ENCODE measurements at regions not wholly inside any gene's neighbourhood (a gene's known extent, or its start where the extent isn't known, plus 50 kb on each side); places are given as distances from the start of the nearest gene placed in this dataset.

GRCh38 chr13:107450931-107451330 lies 764.4 kb downstream of the LIG4 start:
- H3K9me3 ChIP-seq: no peaks in the 10 kb centered on the region; the same call in 1 of the 2 replicates
- H3K27me3 ChIP-seq (ENCODE audit: low read depth): no peaks in the 10 kb centered on the region
- no peak for DNase-seq (ENCODE audit: low spot score in 2 of 2)
- in situ Hi-C loops (cut with MboI; ENCODE audit: low sequenced_read_pairs): no loop called here
- H3K4me3 ChIP-seq: no peak overlapping the region
- no peaks in the 10 kb centered on the region for H3K36me3 ChIP-seq (replicated peaks)
- no peaks in the 10 kb centered on the region for H3K4me1 ChIP-seq

GRCh38 chr13:107450431-107450830 lies 764.9 kb downstream of the LIG4 start:
- no peaks in the 10 kb centered on the region for H3K27me3 ChIP-seq (ENCODE audit: low read depth)
- no peaks in the 10 kb centered on the region; the same call in 1 of the 2 replicates for H3K9me3 ChIP-seq
- H3K4me3 ChIP-seq: no peak overlapping the region
- DNase-seq (ENCODE audit: low spot score in 2 of 2): no peak
- H3K36me3 ChIP-seq (replicated peaks): no peaks in the 10 kb centered on the region
- in situ Hi-C loops (cut with MboI; ENCODE audit: low sequenced_read_pairs): no loop called here
- H3K4me1 ChIP-seq: no peaks in the 10 kb centered on the region

- Histone ChIP-seq H3K9me3 (no peaks in the 10 kb centered on the region; the same call in 1 of the 2 replicates), H3K4me3 (no peak overlapping the region), H3K36me3 (replicated peaks) (no peaks in the 10 kb centered on the region), H3K4me1 (no peaks in the 10 kb centered on the region), H3K27me3 (ENCODE audit: low read depth) (no peaks in the 10 kb centered on the region)
- in situ Hi-C loops (cut with MboI; ENCODE audit: low sequenced_read_pairs): no loop called here
- no peak for DNase-seq (ENCODE audit: low spot score in 2 of 2)
These were observed 767.7 kb downstream of the LIG4 start for GRCh38 chr13:107447591-107447990.

- DNase-seq (ENCODE audit: low spot score in 2 of 2): no peak
- Histone ChIP-seq H3K27me3 (ENCODE audit: low read depth) (no peaks in the 10 kb centered on the region), H3K4me1 (no peaks in the 10 kb centered on the region), H3K4me3 (no peak overlapping the region), H3K9me3 (no peaks in the 10 kb centered on the region), H3K36me3 (replicated peaks) (no peaks in the 10 kb centered on the region)
- in situ Hi-C loops (cut with MboI; ENCODE audit: low sequenced_read_pairs): no loop called here
These were observed 774.1 kb downstream of the LIG4 start for GRCh38 chr13:107441279-107441678.

- no peaks in the 10 kb centered on the region for H3K9me3 ChIP-seq
- no peak overlapping the region for H3K4me3 ChIP-seq
- no peaks in the 10 kb centered on the region for H3K27me3 ChIP-seq (ENCODE audit: low read depth)
- in situ Hi-C loops (cut with MboI; ENCODE audit: low sequenced_read_pairs): no loop called here
- H3K4me1 ChIP-seq: no peaks in the 10 kb centered on the region
- no peaks in the 10 kb centered on the region for H3K36me3 ChIP-seq (replicated peaks)
- DNase-seq (ENCODE audit: low spot score in 2 of 2): no peak
These were observed 777.1 kb downstream of the LIG4 start for GRCh38 chr13:107438251-107438650.

GRCh38 chr13:107434347-107434746 lies 781.0 kb downstream of the LIG4 start:
- Histone ChIP-seq H3K9me3 (no peaks in the 10 kb centered on the region), H3K4me3 (no peak overlapping the region), H3K36me3 (replicated peaks) (no peaks in the 10 kb centered on the region), H3K27me3 (ENCODE audit: low read depth) (no peaks in the 10 kb centered on the region), H3K4me1 (no peaks in the 10 kb centered on the region)
- no peak for DNase-seq (ENCODE audit: low spot score in 2 of 2)
- in situ Hi-C loops (cut with MboI; ENCODE audit: low sequenced_read_pairs): no loop called here

GRCh38 chr13:107427536-107427935 lies 787.8 kb downstream of the LIG4 start:
- H3K27me3 ChIP-seq (ENCODE audit: low read depth): no peaks in the 10 kb centered on the region
- no peaks in the 10 kb centered on the region for H3K36me3 ChIP-seq (replicated peaks)
- H3K4me3 ChIP-seq: no peak overlapping the region
- H3K4me1 ChIP-seq: no peaks in the 10 kb centered on the region
- in situ Hi-C loops (cut with MboI; ENCODE audit: low sequenced_read_pairs): no loop called here
- no peaks in the 10 kb centered on the region for H3K9me3 ChIP-seq
- DNase-seq (ENCODE audit: low spot score in 2 of 2): no peak

GRCh38 chr13:107422421-107422820 lies 792.9 kb downstream of the LIG4 start:
- Histone ChIP-seq H3K9me3 (no peaks in the 10 kb centered on the region), H3K4me1 (no peaks in the 10 kb centered on the region), H3K27me3 (ENCODE audit: low read depth) (no peaks in the 10 kb centered on the region), H3K36me3 (replicated peaks) (no peaks in the 10 kb centered on the region), H3K4me3 (no peak overlapping the region)
- in situ Hi-C loops (cut with MboI; ENCODE audit: low sequenced_read_pairs): no loop called here
- no peak for DNase-seq (ENCODE audit: low spot score in 2 of 2)

- no peaks in the 10 kb centered on the region for H3K27me3 ChIP-seq (ENCODE audit: low read depth)
- no peak for DNase-seq (ENCODE audit: low spot score in 2 of 2)
- no peak overlapping the region for H3K4me3 ChIP-seq
- no peaks in the 10 kb centered on the region for H3K4me1 ChIP-seq
- in situ Hi-C loops (cut with MboI; ENCODE audit: low sequenced_read_pairs): no loop called here
- no peaks in the 10 kb centered on the region for H3K9me3 ChIP-seq
- H3K36me3 ChIP-seq (replicated peaks): no peaks in the 10 kb centered on the region
These were observed 793.4 kb downstream of the LIG4 start for GRCh38 chr13:107421951-107422350.

- DNase-seq (ENCODE audit: low spot score in 2 of 2): no peak
- Histone ChIP-seq H3K27me3 (ENCODE audit: low read depth) (no peaks in the 10 kb centered on the region), H3K36me3 (replicated peaks) (no peaks in the 10 kb centered on the region), H3K4me1 (no peaks in the 10 kb centered on the region), H3K9me3 (no peaks in the 10 kb centered on the region), H3K4me3 (no peak overlapping the region)
- in situ Hi-C loops (cut with MboI; ENCODE audit: low sequenced_read_pairs): no loop called here
These were observed 794.3 kb downstream of the LIG4 start for GRCh38 chr13:107421028-107421427.

GRCh38 chr13:107413005-107413404 lies 802.3 kb downstream of the LIG4 start:
- Histone ChIP-seq H3K4me1 (no peaks in the 10 kb centered on the region), H3K9me3 (no peaks in the 10 kb centered on the region), H3K4me3 (no peak overlapping the region), H3K27me3 (ENCODE audit: low read depth) (no peaks in the 10 kb centered on the region), H3K36me3 (replicated peaks) (no peaks in the 10 kb centered on the region)
- DNase-seq (ENCODE audit: low spot score in 2 of 2): no peak
- in situ Hi-C loops (cut with MboI; ENCODE audit: low sequenced_read_pairs): no loop called here

- no peaks in the 10 kb centered on the region for H3K4me1 ChIP-seq
- no peak overlapping the region for H3K4me3 ChIP-seq
- in situ Hi-C loops (cut with MboI; ENCODE audit: low sequenced_read_pairs): no loop called here
- no peaks in the 10 kb centered on the region for H3K36me3 ChIP-seq (replicated peaks)
- no peaks in the 10 kb centered on the region for H3K9me3 ChIP-seq
- DNase-seq (ENCODE audit: low spot score in 2 of 2): no peak
- no peaks in the 10 kb centered on the region for H3K27me3 ChIP-seq (ENCODE audit: low read depth)
These were observed 808.3 kb downstream of the LIG4 start for GRCh38 chr13:107407074-107407473.

GRCh38 chr13:107395927-107396662 lies 819.2 kb downstream of the LIG4 start:
- no peak for DNase-seq (ENCODE audit: low spot score in 2 of 2)
- in situ Hi-C loops (cut with MboI; ENCODE audit: low sequenced_read_pairs): no loop called here
- no peaks in the 10 kb centered on the region for H3K27me3 ChIP-seq (ENCODE audit: low read depth)
- no peaks in the 10 kb centered on the region for H3K4me1 ChIP-seq
- H3K4me3 ChIP-seq: no peak overlapping the region
- no peaks in the 10 kb centered on the region for H3K36me3 ChIP-seq (replicated peaks)
- H3K9me3 ChIP-seq: no peaks in the 10 kb centered on the region

GRCh38 chr13:107392205-107392604 lies 823.1 kb downstream of the LIG4 start:
- Histone ChIP-seq H3K36me3 (replicated peaks) (no peaks in the 10 kb centered on the region), H3K9me3 (no peaks in the 10 kb centered on the region), H3K4me3 (no peak overlapping the region), H3K4me1 (no peaks in the 10 kb centered on the region), H3K27me3 (ENCODE audit: low read depth) (no peaks in the 10 kb centered on the region)
- no peak for DNase-seq (ENCODE audit: low spot score in 2 of 2)
- in situ Hi-C loops (cut with MboI; ENCODE audit: low sequenced_read_pairs): no loop called here

- DNase-seq (ENCODE audit: low spot score in 2 of 2): no peak
- no peaks in the 10 kb centered on the region for H3K4me1 ChIP-seq
- H3K36me3 ChIP-seq (replicated peaks): no peaks in the 10 kb centered on the region
- in situ Hi-C loops (cut with MboI; ENCODE audit: low sequenced_read_pairs): no loop called here
- no peaks in the 10 kb centered on the region for H3K9me3 ChIP-seq
- H3K27me3 ChIP-seq (ENCODE audit: low read depth): no peaks in the 10 kb centered on the region
- no peak overlapping the region for H3K4me3 ChIP-seq
These were observed 819.6 kb upstream of the ARGLU1 start for GRCh38 chr13:107387525-107387924.

Measured in HAP-1 (cell line).